Activated T-helper 1 cell treated with Interleukin-2 at 50 U/mL for 16 hours (primary cell): ENCODE measurements at regions not wholly inside any gene's neighbourhood (a gene's known extent, or its start where the extent isn't known, plus 50 kb on each side); places are given as distances from the start of the nearest gene placed in this dataset.

Source experiments
- DNase-seq: peaks from one replicate; pipeline ENCODE4 v3.0.0-alpha.2; 2020; ENCODE audit warnings: low read depth

DNA sequence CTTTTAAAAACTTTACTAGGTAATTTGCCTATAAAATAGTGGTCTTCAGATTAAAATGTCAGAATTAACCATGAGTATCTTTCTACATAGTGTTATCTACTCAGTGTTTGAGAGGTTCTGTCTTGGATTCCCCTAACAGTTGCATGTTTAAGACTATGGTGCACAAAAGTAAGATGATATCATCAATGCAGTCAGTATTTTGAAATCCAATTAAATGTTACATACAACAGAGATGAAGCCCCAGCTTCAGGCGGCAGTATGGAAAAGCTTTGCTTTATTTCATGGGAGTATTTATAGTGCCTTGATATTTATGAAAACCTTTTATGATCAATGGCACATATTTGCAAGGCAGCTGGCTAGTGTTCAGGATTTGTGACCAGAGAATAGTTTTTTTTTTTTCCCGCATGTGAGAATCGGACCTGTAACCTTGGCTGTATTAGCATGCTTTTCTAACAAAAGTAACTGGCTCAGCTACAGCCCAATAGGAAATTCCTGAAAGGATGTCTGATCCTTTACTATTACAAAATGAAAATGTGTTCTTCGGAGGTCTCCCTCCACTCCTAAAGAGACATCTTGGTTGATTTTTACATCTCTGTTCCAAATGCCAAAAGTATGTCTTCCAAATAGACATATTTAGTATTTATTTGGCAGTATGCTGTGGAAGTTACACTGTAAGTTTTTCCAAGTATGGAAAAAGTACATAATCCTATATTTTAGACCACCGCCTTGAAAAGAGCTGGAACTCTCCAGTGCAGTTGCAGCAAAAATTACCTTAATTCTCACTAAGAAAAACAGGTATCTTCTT, 319.3 kb upstream of the UBE2E3 start:
- DNase-seq: no peak

DNA sequence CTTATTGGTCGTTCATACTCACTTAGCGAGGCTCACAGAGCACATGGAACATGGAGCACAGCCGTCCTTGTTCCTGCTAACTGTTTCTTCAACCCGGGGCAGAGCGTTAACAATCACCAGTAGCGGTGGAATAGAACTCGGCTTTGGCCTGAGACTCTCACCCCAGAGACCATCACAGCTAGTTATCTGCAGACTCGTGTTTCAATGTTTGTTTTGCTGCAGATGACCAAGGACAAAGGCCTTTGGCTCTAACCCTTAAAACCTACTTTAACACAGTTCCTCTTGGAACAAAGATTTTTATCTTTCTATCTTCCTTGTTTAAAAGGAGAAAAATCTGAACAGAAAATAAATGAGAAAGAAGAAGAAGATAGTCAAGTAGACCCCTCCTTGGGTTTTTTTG, 320.2 kb upstream of the UBE2E3 start:
- no peak for DNase-seq

DNA sequence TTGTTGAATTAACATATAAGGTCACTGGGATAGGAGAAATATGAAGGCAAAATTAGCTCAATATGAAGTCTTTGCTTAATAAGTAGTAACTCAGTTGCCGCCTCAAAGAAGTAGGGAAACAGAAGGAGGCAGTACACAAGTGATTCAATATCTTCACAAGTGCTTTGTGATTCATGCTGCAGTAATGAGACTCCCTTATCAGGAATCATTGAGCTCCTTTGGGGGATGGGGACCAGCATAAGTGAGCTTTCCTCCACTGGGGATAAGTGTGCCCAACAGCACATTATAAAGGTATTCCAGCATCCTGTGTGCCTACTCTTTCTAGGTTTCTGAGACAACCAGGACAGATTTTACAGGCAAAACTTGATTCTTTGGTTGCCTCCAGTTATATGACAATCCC, 323.4 kb upstream of the UBE2E3 start:
- DNase-seq: no peak

DNA sequence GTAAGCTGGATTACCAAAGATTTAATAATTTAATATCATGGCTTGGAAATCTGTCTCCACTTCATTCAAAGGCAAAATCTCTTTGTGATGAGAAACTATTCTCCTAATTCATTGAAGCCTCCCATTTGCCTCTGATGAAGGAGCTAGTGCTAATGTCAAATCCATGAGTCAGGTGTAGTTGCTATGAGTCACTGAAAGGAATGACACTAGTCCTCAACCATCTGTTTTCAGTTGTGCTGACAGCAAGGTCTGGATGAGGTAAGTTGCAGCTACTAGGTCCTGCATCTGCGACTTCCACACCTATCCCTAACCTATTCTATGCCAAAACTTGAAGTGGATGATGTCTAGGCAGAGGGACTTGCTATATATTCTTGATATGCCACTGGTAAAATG, 324.0 kb upstream of the UBE2E3 start:
- DNase-seq: no peak

DNA sequence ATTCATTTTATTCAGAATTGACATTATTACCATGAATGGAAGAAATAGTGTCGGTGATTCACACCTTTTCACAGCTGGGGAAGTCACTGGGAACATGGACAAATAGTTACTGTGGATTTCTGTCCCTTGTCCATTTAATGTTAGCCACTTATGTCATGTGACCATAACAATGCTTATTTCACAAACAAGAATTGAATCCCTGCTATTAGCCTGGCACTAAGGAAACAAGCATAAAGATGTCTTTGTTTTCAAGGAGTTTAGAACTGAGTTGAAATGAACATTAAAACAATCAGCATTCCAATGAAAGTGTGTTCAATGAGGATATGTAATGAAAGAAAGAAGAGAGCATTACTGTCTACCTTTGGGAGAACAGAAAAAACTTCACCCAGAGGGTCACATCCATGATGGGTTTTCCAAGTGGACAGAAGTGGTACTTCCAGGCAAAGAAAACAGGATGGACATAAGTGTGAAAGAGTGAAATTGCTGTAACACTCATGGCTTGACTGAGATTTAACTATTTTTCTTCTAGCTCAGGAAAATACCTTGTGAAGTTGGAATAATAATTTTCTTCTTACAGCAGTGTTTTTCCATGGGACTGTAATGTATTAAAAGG, 324.5 kb upstream of the UBE2E3 start:
- DNase-seq: no peak

DNA sequence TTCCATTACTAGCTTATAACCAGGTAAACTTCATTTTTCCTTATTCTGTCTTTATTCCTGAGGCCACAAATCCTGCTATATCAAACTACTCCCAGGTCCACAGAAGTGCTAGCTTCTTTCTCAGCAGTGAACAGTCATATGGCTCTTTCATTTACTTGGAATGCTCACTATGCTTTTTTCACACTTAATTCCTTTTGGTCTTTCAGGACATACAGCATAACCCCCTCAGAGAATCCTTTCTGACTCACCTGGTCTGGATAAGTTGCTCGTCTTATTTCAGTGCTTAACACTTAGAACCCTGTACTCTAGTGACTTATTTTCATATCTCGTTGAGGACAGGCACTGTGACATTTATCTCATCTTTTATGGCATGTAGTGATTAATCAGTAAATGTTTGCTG, 325.0 kb upstream of the UBE2E3 start:
- no peak for DNase-seq

DNA sequence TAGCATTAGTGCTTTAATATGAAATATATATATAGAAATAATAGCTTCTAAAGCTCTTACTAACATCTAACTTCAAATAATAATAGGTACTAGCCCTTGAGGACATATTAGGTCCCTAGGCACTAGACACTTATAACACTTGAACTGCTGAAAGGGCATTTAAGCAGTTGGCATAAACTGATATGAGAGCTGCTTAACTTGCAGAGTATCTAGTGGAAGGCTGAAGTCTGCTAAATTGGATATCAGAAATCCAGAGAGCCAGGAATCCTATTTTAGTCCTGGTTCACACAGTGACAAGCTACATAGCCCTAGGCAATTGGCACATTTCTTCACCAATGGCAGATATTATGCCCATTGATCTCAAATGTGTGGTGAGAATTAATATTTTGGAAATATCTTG, 326.9 kb upstream of the UBE2E3 start:
- DNase-seq: no peak

DNA sequence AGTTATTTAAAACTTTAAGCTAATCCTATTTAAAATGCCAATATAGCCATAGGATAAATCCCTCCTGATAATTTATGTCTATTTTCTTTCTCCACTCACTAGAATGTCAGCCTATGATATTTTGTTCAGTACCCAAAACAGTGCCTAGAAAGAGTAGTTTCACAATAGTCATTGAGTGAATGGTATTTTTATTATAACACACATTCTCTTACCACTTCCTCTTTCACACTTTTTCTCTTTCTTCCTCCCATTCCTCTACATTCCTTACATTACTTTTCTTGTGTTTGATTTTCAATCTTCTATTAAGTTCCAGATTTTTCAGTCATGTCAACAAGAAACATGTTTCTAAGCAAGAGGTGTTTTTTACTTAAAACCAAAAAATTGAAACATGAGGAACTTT, 327.6 kb upstream of the UBE2E3 start:
- no peak for DNase-seq

DNA sequence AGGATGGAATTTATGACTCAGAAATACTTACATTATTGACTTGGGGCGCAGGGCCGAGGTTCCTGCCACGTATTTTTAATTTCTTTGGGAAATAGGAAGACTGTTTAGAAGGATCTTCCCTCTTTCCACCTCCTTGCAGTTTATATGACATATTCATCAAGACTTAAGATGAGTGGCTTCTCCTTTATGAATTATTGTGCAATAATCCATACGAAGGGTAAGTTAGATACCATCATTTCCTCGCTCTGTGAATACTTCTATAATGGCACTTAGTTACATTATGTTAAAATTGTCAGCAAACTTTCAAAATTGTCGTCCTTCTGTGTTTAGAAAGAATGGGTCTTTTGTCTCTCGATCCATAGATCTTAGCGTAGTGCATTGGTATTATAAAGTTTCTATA, 328.8 kb upstream of the UBE2E3 start:
- DNase-seq: no peak

DNA sequence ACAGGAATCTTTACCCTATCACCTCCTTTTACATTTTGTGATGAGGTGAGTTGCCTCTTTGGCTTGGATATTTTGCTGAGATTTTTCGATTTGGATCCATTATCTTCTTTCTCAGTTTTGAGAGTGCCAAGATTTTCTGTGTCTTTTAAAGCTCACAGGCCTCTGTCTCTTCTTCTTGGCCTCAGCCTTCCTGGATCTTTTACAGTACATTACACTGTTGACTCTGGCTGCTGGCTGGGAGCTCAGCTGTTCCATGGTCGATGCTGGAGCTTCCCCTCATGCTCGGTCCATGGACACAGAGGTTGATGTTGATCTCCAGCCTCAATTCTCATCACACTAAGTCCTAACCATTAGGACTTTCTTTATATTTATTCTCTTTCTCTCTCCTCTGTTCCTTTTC, 332.8 kb upstream of the UBE2E3 start:
- DNase-seq: no peak

DNA sequence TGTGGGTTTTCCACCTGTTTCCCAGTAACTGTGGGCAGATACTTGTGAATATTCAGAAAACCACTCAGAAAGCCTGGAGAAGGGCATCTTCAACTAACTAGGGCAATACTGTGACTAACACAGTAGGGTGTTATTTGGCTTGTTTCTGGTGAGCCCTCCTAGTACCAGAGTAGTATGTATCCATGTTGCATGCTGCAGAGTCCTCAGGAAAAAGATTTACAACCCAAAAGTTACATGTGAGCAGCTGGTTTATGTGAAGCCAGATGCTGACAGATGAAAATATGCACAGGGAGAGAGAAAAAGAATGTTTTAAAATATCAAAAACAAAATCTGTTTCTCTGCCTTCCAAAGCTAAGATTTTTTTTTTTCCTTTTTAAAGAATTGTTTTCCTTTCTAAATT, 333.2 kb upstream of the UBE2E3 start:
- DNase-seq: no peak

DNA sequence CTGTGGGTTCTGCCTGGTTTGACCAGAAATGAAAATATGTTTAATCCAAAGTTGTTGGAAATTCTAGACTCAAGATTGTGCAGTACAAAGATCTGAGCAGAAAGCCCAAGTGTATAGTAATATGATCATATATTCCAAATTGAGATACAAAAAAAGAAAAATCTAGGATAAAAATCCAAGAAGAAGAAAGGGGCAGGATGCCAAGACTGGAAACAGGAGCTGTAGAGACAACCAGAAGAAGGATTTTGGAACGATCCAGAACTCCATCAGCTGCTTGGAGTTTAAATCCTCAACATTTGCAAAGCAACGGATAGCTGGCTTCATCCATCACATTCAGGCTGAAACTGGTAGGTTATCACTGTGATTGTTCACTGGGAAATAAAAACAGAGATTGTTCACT, 333.6 kb upstream of the UBE2E3 start:
- DNase-seq: no peak

DNA sequence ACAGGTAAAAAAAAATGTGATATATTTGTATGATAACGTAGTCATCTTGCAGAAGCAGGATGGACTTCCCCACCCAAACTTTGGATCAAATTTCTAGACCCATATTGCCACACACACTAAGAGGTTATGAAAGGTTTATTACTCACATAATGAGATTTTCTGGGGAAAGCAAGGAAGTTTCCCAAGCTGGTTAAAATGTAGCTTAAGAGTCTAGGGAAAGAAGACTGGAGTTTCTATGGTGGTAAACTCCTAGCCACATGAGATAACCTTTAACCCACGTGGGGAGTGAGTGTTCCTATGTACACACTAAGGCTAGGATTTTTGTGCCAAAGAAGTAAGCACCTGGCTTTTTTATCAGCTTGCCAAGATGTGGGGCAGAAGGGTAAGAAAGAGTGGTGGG, 335.7 kb upstream of the UBE2E3 start:
- no peak for DNase-seq

DNA sequence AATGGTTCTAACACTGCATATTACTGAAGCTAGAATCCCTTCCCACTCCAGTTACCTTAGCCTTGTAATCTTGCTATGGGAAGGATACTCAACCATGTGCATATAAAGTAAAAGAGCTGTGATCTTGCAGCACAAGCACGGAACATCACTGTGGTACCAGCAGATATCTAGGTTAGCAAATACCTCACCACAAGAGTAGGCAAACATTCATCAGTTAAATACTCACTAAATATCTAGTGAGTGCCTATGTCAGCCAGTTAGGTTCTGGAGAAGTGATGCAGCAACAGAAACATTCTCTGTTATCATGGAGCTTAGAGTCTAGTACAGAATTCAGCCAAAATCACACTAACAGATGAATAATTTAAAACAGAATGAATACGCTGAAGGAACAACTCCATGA, 349.6 kb upstream of the UBE2E3 start:
- DNase-seq: no peak

DNA sequence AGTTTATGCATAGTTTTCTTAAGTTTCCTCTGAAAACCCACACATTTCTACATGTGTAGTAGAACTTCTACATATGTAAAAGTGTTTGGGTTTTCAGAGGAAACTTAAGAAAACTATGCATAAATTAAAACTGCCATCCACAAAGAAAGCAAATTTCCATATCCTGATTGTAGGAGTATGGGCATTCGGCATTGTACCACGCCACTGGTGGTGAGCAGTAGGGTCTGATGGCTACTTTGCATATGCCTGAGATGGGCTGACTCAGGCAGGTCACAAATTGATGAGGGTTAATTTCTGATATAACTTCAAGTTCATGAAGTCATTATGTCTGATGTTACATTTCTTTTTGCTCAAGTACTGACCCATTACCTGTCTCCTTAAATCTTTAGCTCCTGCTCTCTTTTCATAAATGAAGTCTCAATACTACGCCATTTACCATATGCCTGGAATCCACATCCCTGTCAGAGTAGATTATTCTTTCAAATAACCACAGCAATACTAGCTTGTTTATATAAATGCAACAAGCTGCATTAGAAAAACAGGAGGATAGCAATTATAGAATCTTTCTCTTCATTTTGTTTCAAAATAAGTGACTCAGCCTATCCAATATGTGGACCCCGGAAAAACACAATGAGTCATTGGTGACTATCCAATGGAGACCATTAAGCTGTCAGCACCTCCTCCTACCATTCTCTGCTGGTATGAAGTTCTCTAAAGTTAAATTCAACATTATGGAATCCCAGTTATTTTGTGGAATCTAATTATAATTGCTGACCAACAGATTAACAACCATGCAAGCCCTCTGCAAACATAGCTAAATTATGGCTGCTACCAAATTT, 355.2 kb upstream of the UBE2E3 start:
- no peak for DNase-seq

DNA sequence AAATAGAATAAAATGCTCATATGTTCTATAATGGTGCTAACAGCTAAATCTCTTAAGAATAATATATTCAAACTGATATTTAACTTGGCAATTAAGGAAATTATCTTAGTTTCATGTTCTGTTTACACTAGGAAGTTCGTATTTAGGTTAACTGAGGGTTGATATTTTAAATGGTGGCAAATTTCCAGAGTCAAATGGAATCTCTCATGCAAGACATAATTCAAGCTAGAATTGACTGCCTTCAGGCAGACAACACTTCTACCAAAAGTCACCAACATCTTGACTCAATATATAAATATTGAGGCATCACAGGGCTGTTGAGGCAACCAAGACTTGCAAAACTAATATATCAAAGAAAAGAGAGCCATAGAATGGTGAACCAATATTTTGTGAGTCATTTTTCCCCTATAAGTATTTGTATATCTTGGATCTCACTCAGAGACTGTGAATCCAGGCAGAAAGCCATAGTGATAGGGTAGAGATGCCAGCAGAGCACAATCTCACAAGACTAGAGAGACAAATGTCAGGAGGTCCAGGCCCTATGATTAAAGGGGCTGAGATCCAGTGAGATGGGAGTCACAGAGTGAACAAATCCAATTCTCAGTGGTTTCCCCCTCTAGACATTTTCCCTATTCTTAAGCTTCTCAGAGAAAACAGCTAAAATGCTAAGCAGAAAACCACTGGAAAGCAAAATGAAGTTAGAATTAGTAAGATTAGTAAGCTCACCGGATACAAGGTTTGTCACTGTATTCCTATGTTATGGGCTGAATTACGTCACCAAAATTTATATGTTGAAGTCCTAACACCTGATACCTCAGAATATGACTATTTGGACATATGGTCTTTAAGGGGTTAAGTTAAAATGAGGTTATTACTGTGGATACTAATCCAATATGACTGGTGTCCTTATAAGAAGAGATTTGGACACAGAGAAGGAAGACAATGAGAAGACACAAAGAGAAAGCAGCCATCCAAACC, 358.2 kb upstream of the UBE2E3 start:
- DNase-seq: no peak

DNA sequence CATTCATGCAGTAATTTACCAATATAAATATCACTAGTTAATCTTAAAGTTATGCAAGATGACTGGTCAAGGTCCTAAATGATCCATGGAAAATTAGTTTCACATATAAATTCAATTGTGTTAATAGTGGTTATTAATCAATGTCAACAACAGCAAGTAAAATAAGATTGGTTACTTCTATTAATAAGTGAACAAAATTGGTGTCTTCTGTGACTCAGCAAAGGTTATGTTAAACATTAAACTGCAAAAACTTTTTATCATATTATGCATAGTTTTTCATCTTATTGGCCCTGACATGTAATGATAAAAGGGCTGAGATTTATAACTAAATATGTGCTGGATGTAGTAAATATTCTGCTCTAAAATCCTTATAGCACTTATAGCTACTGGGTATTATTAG, 359.0 kb upstream of the UBE2E3 start:
- no peak for DNase-seq

DNA sequence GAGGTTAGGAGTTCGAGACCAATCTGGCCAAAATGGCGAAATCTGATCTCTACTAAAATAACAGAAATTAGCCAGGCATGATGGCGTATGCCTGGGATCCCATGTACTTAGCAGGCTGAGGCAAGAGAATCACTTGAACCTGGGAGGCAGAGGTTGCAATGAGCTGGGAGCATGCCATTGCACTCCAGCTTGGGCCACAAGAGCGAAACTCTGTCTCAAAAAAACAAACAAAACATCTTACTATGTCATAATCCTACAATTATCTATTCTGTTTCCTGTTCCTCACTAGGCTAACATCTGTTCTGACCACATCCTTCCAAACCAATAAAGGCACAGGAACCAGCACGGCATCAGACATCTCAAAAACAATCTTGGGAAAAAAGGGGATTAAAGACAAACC, 361.8 kb upstream of the UBE2E3 start:
- DNase-seq: no peak

DNA sequence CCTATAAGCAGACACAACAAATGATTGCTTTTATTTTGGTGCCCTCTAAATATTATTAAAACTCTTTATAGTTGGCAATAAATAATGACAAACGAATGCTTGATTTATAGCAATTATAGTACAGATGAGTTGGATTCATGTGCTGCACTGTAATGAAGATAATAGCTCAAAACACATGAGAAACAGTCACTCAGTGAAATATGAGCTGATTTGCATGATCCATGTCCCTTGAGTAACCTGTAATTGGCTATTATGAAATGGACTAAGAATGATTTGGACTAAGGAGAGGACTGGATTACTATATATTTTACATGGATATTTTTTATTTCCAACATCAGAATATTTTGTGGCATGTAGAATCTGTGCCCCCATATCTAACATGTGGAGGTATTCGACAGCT, 365.6 kb upstream of the UBE2E3 start:
- DNase-seq: no peak

DNA sequence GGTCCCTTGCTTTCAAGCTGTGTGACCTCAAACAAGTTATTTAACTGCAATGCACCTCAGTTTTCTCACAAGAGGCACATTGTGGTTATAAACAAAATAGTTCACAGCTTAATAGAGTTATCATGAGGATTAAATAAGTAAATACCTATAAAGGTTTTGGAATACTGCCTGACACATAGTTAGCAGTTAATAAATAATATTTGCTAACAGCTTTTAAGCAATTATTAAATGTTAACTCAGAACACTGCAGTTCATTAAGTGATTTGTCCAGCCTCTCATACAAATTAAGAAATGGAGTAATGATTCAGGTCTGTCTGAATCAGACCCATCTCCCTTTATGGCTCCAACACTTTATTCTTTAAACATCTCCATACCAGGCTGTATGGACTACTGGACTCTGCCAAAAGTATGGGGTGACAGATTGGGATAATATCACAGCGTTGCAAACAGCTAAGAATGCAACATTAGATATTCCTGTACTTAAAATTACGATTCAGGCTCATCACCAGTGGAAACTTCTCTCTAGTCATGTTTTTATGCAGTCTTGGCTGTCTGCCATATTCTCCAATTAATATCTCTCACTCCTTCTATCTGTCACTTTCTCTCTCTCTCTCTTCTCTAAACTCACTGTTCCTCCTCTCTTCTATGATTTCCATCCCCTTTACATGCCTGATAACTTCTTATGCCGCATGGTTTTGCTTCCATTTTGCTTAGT, 370.6 kb upstream of the UBE2E3 start:
- DNase-seq: no peak

DNA sequence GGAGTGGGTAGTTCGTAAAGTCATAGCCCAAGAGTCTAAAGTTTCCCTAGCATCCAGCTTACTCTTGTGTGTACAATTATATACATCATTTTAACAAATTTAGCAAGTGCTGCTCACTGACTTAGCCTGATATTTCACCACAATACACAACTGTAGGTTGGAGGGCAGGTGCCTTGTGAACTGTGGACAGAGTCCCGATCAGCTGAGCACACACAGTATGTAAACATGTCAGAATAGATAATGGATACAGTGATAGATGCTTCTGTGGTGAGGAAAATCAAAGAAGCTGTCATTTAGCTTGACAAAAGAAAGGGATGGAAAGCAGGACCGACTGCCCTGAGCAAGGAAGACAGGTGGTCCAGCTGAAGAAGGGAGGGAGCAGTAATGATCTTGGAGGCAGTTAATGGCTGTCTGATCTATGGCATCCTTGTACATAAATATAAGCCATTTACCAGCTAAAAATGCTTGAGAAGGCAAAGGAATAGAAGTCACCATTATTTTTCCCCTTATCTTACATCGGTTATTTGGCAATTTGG, 372.8 kb upstream of the UBE2E3 start:
- DNase-seq: no peak
